ENCODE measurements at regions not wholly inside any gene's neighbourhood (a gene's known extent, or its start where the extent isn't known, plus 50 kb on each side); places are given as distances from the start of the nearest gene placed in this dataset.
"Not testable (repeated sequence)": the region's sequence is repeated elsewhere in the genome, so short reads cannot be mapped to it uniquely, and the experiment has no call there.

DNA sequence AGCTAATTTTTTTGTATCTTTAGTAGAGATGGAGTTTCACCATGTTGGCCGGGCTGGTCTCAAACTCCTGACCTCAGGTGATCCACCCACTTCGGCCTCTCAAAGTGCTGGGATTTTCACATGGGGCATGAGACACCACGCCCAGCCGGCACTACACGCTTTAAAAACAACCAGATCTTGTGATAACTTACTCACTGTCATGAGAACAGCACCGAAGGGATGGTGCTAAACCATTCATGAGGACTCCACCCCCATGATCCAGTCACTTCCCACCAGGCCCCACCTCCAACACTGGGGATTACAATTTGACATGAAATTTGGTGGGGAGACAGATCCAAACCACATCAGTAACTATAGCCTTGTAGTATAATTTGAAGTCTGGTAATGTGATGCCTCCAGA lies 67.4 kb upstream of the ZNF169 start:
- not testable (repeated sequence) for DNase-seq

DNA sequence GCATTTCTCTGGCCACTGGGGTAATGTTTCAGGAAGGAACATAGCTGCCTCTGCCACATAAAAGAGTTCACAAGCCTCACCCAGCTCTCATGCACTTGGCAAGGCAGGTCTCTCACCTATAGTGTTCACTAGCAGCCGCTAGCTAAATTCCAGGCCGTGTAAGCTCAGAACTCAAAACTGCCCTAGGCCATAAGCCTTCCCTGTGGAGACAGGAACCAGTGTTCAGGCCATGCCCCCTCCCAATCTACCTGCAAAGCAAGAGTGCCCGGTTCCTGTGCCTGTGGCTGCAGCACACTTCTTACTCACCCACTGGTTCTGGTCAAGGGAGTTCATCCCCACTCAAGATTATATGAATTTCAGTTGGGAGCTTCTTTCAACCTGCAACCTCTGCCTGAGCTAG lies 60.7 kb upstream of the ZNF169 start:
- no peak for DNase-seq

DNA sequence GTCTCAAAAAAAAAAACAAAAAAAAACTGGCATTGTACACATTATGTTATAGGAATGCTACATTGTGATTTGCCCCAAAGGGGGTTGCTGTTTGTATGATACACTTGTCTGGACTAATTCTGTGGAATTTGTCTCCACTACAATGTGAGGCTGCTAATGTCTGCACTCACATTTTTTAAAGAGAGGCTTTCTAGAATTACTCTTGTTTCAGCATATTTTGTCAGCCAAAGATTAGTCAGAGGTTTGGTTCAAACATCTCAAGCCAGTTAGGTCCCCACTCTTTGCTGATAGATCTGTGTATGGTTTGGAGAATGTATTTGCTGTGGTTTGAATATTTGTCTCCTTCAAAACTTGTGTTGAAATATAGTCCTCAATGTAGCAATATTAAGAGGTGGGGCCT lies 59.3 kb upstream of the ZNF169 start:
- DNase-seq, result no peak

DNA sequence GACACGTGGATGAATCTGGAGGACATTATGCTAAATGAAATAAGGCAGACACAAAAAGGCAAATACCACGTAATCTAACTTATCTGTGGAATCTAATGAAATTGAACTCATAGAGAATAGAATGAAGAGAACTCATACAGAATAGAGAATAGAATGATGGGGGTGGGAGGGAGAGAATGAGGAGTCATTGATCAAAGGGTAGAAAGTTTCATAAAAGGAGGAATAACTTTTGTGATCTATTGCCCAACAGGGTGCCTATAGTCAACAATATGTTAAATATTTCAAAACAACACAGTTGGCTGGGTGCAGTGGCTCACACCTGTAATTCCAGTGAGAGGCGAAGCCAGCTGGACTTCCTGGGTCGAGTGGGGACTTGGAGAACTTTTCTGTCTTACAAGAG lies 54.9 kb upstream of the ZNF169 start:
- DNase-seq, result no peak

DNA sequence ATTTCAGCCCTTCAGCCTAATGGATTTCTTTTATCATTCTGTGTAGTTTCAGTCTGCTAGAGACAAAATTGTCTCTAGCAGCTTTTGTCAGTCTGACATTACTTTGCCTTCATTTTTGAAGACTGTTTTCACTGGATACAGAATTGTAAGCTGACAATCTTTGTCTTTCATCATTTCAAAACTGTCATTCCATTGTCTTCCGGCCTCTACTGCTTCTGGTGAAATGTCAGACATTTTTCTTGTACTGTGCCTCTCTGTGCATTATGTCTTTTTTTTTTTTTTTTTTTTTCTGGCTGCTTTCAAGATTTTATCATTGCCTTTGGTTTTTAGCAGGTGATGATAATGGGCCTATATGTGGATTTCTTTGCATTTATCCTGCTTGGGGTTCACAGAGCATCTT lies 51.3 kb upstream of the ZNF169 start:
- DNase-seq, result no peak

Data from stimulated activated CD4-positive, alpha-beta T cell treated with anti-CD3 and anti-CD28 coated beads, Interleukin-2, amount 100 ng/mL, for 48 hours (primary cell).